Tibial nerve (tissue), 4 donors: ENCODE measurements at regions not wholly inside any gene's neighbourhood (a gene's known extent, or its start where the extent isn't known, plus 50 kb on each side); places are given as distances from the start of the nearest gene placed in this dataset.
"Not testable (repeated sequence)": the region's sequence is repeated elsewhere in the genome, so short reads cannot be mapped to it uniquely, and the experiment has no call there.

ENCODE experiments used
- DNase-seq, 2 donors: peaks; one replicate each; pipeline ENCODE4 v3.0.0-alpha.2; 2019; ENCODE audit warnings: low spot score in 2 of 2
- H3K27ac ChIP-seq, 4 donors: fragments of 200-600 bp; sonication (generic) in 3 of 4; one replicate each; pipeline ENCODE4 v1.5.1; 2017 to 2019; ENCODE audit warnings: mild to moderate bottlenecking in 1 of 4
- H3K27me3 ChIP-seq, 2 donors: fragments of 200-600 bp; sonication (generic) in 1 of 2; one replicate each; pipeline versions ENCODE4 v1.5.1 to v1.6.0; 2017 to 2019
- H3K36me3 ChIP-seq, 3 donors: fragments of 200-600 bp; sonication (generic); one replicate each; pipeline ENCODE4 v1.5.1; 2018 to 2019
- H3K4me1 ChIP-seq, 4 donors: fragments of 200-600 bp; sonication (generic) in 3 of 4; one replicate each; pipeline ENCODE4 v1.5.1; 2017 to 2019
- H3K4me3 ChIP-seq, 4 donors: fragments of 200-600 bp; sonication (generic) in 3 of 4; one replicate each; pipeline ENCODE4 v1.5.1; 2017 to 2019; ENCODE audit warnings: mild to moderate bottlenecking in 1 of 4, moderate library complexity in 1 of 4
- H3K9me3 ChIP-seq, 4 donors: fragments of 200-600 bp; sonication (generic) in 3 of 4; one replicate each; pipeline ENCODE4 v1.5.1; 2017 to 2019
- EP300 ChIP-seq, 2 donors: sonication (generic); formaldehyde crosslinking; IDR thresholded peaks; one replicate each; pipeline ENCODE4 v1.6.1; 2017; ENCODE audit warnings: antibody characterized with exemption in 2 of 2, mild to moderate bottlenecking in 1 of 2
- POLR2A ChIP-seq, 2 donors: fragments of 450-650 bp; IDR thresholded peaks; one replicate each; pipeline ENCODE4 v1.6.1; 2017; ENCODE audit warnings: antibody characterized with exemption in 2 of 2, mild to moderate bottlenecking in 2 of 2, moderate library complexity in 2 of 2
- WGBS, 2 donors: methylation state at CpG; one replicate each; pipeline ENCODE4 v1.1.5; 2018; 5-methylcytosine and 5-hydroxymethylcytosine counted together
- TF ChIP-seq, protein P1 (sequence below), 5 experiments: fragments of 200-600 bp in 3 of 5; fragments of 450-650 bp in 2 of 5; sonication (generic) in 3 of 5; IDR thresholded peaks; one replicate each; pipeline ENCODE4 v1.5.1; 2016 to 2019; ENCODE audit warnings: antibody characterized with exemption in 5 of 5, mild to moderate bottlenecking in 3 of 5, moderate library complexity in 2 of 5

DNA sequence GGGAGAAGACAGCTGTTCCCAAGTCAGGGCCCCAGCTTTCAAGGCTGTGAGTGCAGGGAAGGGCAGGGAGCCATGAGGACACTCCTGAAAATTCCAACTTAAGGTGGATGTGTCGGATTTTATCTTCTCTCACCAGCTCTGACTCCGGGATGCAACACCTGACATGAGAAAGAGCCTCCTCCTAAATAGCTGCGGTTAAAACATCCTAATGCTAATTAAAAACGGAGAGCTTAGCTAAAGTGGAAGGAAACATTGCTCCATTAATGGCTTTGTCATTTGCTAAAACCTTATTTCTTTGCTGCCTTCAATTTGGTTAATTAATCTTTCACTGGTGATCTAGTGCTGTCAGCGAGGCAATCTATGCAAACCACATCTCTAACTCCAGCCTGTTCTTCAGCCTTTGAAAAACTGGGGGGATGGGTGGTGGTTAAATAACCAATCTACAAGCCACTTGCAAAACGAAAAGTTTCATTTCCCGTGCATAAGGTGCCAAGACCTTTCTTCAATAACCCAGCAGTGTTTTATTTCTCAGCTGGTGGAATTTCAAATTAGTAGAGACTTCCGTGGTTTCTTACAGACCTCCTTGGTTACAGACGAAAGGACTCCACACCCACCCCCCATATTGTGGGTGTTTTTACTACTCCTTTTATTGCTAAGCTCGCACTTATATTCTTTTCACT lies 379.6 kb downstream of the MLLT3 start:
- no peak overlapping the region for H3K27ac ChIP-seq
- H3K4me1 ChIP-seq, result peaks cover 0 to 5% (median 0%) of the 10 kb centered on the region in 4 donors
- WGBS, 2 donors, result 46 to 49% methylated on average over 10 of the region's 10 CpGs
- TF ChIP-seq, protein P1, sequence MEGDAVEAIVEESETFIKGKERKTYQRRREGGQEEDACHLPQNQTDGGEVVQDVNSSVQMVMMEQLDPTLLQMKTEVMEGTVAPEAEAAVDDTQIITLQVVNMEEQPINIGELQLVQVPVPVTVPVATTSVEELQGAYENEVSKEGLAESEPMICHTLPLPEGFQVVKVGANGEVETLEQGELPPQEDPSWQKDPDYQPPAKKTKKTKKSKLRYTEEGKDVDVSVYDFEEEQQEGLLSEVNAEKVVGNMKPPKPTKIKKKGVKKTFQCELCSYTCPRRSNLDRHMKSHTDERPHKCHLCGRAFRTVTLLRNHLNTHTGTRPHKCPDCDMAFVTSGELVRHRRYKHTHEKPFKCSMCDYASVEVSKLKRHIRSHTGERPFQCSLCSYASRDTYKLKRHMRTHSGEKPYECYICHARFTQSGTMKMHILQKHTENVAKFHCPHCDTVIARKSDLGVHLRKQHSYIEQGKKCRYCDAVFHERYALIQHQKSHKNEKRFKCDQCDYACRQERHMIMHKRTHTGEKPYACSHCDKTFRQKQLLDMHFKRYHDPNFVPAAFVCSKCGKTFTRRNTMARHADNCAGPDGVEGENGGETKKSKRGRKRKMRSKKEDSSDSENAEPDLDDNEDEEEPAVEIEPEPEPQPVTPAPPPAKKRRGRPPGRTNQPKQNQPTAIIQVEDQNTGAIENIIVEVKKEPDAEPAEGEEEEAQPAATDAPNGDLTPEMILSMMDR (IDR thresholded peaks at IDR 0.05), result no peak
- TF ChIP-seq POLR2A (IDR thresholded peaks at IDR 0.05), result no peak
- no peak for TF ChIP-seq EP300 (IDR thresholded peaks at IDR 0.05)
- no peak for DNase-seq
- H3K9me3 ChIP-seq, result no peaks in the 10 kb centered on the region
- H3K4me3 ChIP-seq, result no peak overlapping the region
- no peaks in the 10 kb centered on the region for H3K36me3 ChIP-seq
- H3K27me3 ChIP-seq, result no peaks in the 10 kb centered on the region

DNA sequence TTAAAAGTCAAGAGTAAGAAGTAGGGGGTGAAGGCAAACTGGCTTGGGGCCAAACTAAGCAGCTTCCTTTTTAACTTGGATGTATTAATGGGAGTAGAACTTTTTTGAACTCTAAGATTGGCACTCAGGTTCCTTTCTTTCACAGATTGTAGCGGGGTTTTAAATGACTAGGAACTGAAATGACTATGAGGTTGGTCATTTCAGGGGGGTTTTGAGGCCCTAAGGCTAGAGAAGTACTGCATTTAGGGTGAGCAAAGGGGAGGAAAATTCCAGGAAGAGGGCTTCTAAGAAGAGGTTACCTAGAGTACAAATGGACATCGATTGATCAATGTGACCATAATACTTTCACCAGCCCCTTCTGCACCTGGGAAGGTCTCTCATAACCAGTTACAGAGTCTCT lies 381.8 kb downstream of the MLLT3 start:
- TF ChIP-seq, protein P1 (IDR thresholded peaks at IDR 0.05), result no peak
- no peak for TF ChIP-seq POLR2A (IDR thresholded peaks at IDR 0.05)
- TF ChIP-seq EP300 (IDR thresholded peaks at IDR 0.05), result no peak
- no peak overlapping the region for H3K4me3 ChIP-seq
- H3K27me3 ChIP-seq, result no peaks in the 10 kb centered on the region
- WGBS, 2 donors, result 74 to 82% methylated on average over 2 of the region's 2 CpGs
- DNase-seq, result no peak
- H3K27ac ChIP-seq, result no peak overlapping the region
- H3K9me3 ChIP-seq, result peaks cover 0 to 3% (median 0%) of the 10 kb centered on the region in 4 donors
- peaks cover 0 to 5% (median 0%) of the 10 kb centered on the region in 4 donors for H3K4me1 ChIP-seq
- H3K36me3 ChIP-seq, result no peaks in the 10 kb centered on the region

DNA sequence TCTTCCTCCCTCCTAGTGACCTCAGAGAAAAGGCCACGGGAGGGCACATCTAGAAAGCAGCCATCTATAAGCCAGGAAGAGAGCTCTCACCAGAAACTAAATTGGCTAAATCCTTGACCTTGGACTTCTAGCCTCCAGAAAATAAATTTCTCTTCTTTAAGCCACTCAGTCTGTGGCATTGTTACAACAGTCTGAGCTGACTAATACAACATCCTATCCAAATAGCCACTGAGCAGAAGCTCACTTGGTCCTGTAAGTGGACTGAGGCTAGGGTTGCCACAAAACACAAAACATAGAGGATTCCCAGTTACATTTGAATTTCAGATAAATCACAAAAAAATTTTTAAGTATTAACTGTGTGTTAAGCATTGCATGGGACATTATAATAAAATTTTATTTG lies 383.4 kb downstream of the MLLT3 start:
- Histone ChIP-seq H3K27me3 (no peaks in the 10 kb centered on the region), H3K36me3 (no peaks in the 10 kb centered on the region), H3K9me3 (peaks cover 0 to 14% (median 0%) of the 10 kb centered on the region in 4 donors), H3K27ac (no peak overlapping the region), H3K4me3 (no peak overlapping the region), H3K4me1 (peaks cover 0 to 5% (median 0%) of the 10 kb centered on the region in 4 donors)
- DNase-seq, result no peak
- WGBS, 2 donors, result 51 to 67% methylated on average over 1 of the region's 1 CpG
- no peak for TF ChIP-seq POLR2A (IDR thresholded peaks at IDR 0.05)
- TF ChIP-seq, protein P1 (IDR thresholded peaks at IDR 0.05), result no peak
- TF ChIP-seq EP300 (IDR thresholded peaks at IDR 0.05), result no peak

DNA sequence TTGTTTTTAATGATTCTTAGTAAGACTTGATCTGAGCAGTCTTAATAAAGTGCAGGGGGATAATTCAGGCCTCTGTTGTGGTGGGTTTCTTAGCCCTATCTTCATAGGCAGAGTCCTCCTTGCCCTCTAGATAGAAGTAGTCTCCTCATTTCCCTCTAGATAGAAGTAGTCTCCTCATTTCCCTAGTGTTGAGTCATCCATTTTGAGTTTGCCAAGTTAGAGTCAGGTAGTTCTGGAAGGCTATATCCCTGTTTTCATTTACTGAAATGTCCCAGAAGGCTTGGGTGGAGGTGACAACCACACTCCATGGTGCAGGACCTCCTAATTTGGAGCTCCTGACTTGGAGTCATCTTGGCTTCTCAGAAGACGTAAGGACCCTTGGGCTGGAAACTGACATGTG lies 384.6 kb downstream of the MLLT3 start:
- Histone ChIP-seq H3K9me3 (peaks cover 0 to 18% (median 0%) of the 10 kb centered on the region in 4 donors), H3K36me3 (no peaks in the 10 kb centered on the region), H3K27ac (no peak overlapping the region), H3K27me3 (no peaks in the 10 kb centered on the region), H3K4me3 (no peak overlapping the region), H3K4me1 (no peaks in the 10 kb centered on the region)
- WGBS, 2 donors, result 100% methylated on average over 1 of the region's 1 CpG
- no peak for DNase-seq
- TF ChIP-seq, protein P1 (IDR thresholded peaks at IDR 0.05), result no peak

DNA sequence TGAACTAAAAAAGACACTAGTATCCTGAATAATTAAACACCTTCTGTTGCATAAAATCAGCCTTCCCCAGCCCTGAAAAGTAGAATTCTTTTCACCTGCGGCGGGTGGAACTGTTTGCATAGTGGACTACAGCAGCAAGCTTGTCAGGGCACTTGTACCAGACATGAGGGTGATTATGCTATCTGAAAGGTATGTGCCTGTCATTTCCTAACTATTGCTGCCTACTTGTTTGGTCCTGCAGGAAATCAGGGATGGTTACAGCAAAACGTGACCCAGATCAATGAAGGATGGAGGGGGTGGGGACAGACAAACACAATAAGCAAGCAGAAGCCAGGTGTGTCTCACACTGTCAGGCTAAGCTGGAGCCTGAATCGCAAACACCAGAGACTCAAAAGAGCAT lies 385.6 kb downstream of the MLLT3 start:
- WGBS, 2 donors, result 85 to 87% methylated on average over 4 of the region's 4 CpGs
- TF ChIP-seq, protein P1 (IDR thresholded peaks at IDR 0.05), result no peak
- TF ChIP-seq EP300 (IDR thresholded peaks at IDR 0.05) (no peak), POLR2A (IDR thresholded peaks at IDR 0.05) (no peak)
- DNase-seq, result no peak
- Histone ChIP-seq H3K36me3 (no peaks in the 10 kb centered on the region), H3K27me3 (no peaks in the 10 kb centered on the region), H3K4me3 (no peak overlapping the region), H3K9me3 (peaks cover 0 to 18% (median 0%) of the 10 kb centered on the region in 4 donors), H3K27ac (no peak overlapping the region), H3K4me1 (no peaks in the 10 kb centered on the region)

DNA sequence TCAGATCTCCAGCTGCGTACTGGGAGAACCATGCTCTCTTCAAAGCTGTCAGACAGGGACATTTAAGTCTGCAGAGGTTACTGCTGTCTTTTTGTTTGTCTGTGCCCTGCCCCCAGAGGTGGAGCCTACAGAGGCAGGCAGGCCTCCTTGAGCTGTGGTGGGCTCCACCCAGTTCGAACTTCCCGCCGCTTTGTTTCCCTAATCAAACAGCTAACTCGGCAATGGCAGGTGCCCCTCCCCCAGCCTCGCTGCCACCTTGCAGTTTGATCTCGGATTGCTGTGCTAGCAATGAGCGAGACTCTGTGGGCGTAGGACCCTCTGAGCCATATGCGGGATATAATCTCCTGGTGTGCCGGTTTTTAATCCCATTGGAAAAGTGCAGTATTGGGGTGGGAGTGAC lies 387.1 kb downstream of the MLLT3 start:
- WGBS, 2 donors, result 94 to 99% methylated on average over 11 of the region's 11 CpGs
- H3K4me1 ChIP-seq, DNase-seq: not testable (repeated sequence)

More for the DNA sequence above, 387.1 kb downstream of the MLLT3 start:
- not testable (repeated sequence) for H3K36me3 ChIP-seq, H3K27ac ChIP-seq, H3K4me3 ChIP-seq, H3K27me3 ChIP-seq
- H3K9me3 ChIP-seq, result peaks cover 0 to 18% (median 0%) of the 10 kb centered on the region in 4 donors
